ENCODE measurements at regions not wholly inside any gene's neighbourhood (a gene's known extent, or its start where the extent isn't known, plus 50 kb on each side); places are given as distances from the start of the nearest gene placed in this dataset.

DNA sequence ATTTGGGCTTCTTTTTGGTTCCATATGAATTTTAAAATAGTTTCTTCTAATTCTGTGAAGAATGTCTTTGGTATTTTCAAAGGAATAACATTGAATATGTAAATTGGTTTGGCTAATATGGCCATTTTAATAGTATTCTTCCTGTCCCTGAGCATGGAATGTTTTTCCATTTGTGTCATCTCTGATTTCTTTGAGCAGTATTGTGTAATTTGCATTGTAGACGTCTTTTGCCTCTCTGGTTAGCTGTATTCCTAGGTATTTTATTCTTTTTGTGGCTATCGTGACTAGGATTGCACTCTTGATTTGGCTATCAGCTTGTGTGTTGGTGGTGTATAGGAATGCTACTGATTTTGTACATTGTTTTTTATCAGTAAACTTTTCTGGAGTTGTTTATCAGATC, 601.9 kb downstream of the SNAPC1 start:
- Histone ChIP-seq H4K8ac (ENCODE audit: low read depth, low read length) (no peak overlapping the region), H3K27ac (ENCODE audit: low read depth, low read length) (no peak overlapping the region), H3K9ac (ENCODE audit: low read length) (no peak overlapping the region), H2AK5ac (ENCODE audit: low read length) (no peak overlapping the region), H3K14ac (ENCODE audit: low read length) (no peak overlapping the region), H3K4me1 (ENCODE audit: control insufficient read depth in 1 of 2, insufficient read depth in 2 of 2, low read length in 2 of 2) (no peaks in the 10 kb centered on the region), H3K4me2 (ENCODE audit: low read length) (no peak overlapping the region), H3K4ac (ENCODE audit: low read depth, low read length) (no peak overlapping the region), H3K9me3 (ENCODE audit: insufficient read depth, low read depth, low read length) (no peaks in the 10 kb centered on the region), H3K79me2 (ENCODE audit: control insufficient read depth, insufficient read depth, low read length, poor library complexity) (no peaks in the 10 kb centered on the region), H3K79me1 (ENCODE audit: low read length) (no peaks in the 10 kb centered on the region), H3K36me3 (ENCODE audit: control insufficient read depth in 1 of 2, insufficient read depth in 2 of 2, low read length in 2 of 2) (no peaks in the 10 kb centered on the region), H2BK12ac (ENCODE audit: low read length) (no peak overlapping the region), H2AFZ (ENCODE audit: insufficient read depth, low read length, poor library complexity) (no peak overlapping the region), H3K4me3 (ENCODE audit: low read depth, low read length) (no peak overlapping the region), H3K18ac (ENCODE audit: low read length) (no peak overlapping the region), H3K23ac (ENCODE audit: low read length) (no peak overlapping the region), H4K91ac (ENCODE audit: low read depth, low read length) (no peak overlapping the region), H4K12ac (ENCODE audit: low read depth, low read length) (no peak overlapping the region), H3K27me3 (ENCODE audit: insufficient read depth, low read length) (no peaks in the 10 kb centered on the region), H2BK120ac (ENCODE audit: insufficient read depth, low read length, poor library complexity) (no peak overlapping the region), H2BK5ac (ENCODE audit: low read depth, low read length, poor library complexity) (no peak overlapping the region)
- no peak for DNase-seq
- no CpG with 5 or more reads among the region's 2 CpGs for WGBS (ENCODE audit: extremely low coverage, insufficient coverage, insufficient read length)

GRCh38 chr14:62364800-62365280, 602.6 kb downstream of the SNAPC1 start:
- Histone ChIP-seq H3K79me2 (ENCODE audit: control insufficient read depth, insufficient read depth, low read length, poor library complexity) (no peaks in the 10 kb centered on the region), H3K18ac (ENCODE audit: low read length) (no peak overlapping the region), H3K4me1 (ENCODE audit: control insufficient read depth in 1 of 2, insufficient read depth in 2 of 2, low read length in 2 of 2) (no peaks in the 10 kb centered on the region), H3K4me3 (ENCODE audit: low read depth, low read length) (no peak overlapping the region), H3K27ac (ENCODE audit: low read depth, low read length) (no peak overlapping the region), H2BK5ac (ENCODE audit: low read depth, low read length, poor library complexity) (no peak overlapping the region), H3K4me2 (ENCODE audit: low read length) (no peak overlapping the region), H3K14ac (ENCODE audit: low read length) (no peak overlapping the region), H3K4ac (ENCODE audit: low read depth, low read length) (no peak overlapping the region), H2BK12ac (ENCODE audit: low read length) (no peak overlapping the region), H3K9me3 (ENCODE audit: insufficient read depth, low read depth, low read length) (no peaks in the 10 kb centered on the region), H4K8ac (ENCODE audit: low read depth, low read length) (no peak overlapping the region), H2AK5ac (ENCODE audit: low read length) (no peak overlapping the region), H2BK120ac (ENCODE audit: insufficient read depth, low read length, poor library complexity) (no peak overlapping the region), H3K36me3 (ENCODE audit: control insufficient read depth in 1 of 2, insufficient read depth in 2 of 2, low read length in 2 of 2) (no peaks in the 10 kb centered on the region), H4K91ac (ENCODE audit: low read depth, low read length) (no peak overlapping the region), H3K9ac (ENCODE audit: low read length) (no peak overlapping the region), H3K23ac (ENCODE audit: low read length) (no peak overlapping the region), H3K79me1 (ENCODE audit: low read length) (no peaks in the 10 kb centered on the region), H4K12ac (ENCODE audit: low read depth, low read length) (no peak overlapping the region), H2AFZ (ENCODE audit: insufficient read depth, low read length, poor library complexity) (no peak overlapping the region), H3K27me3 (ENCODE audit: insufficient read depth, low read length) (no peaks in the 10 kb centered on the region)
- WGBS (ENCODE audit: extremely low coverage, insufficient coverage, insufficient read length): no CpG with 5 or more reads among the region's 4 CpGs
- no peak for DNase-seq

GRCh38 chr14:62369919-62370560, 607.8 kb downstream of the SNAPC1 start:
- no peak overlapping the region for H3K14ac ChIP-seq (ENCODE audit: low read length)
- H3K23ac ChIP-seq (ENCODE audit: low read length): no peak overlapping the region
- H2AK5ac ChIP-seq (ENCODE audit: low read length): no peak overlapping the region
- no peak overlapping the region for H3K9ac ChIP-seq (ENCODE audit: low read length)
- H2AFZ ChIP-seq (ENCODE audit: insufficient read depth, low read length, poor library complexity): no peak overlapping the region
- no peak overlapping the region for H2BK120ac ChIP-seq (ENCODE audit: insufficient read depth, low read length, poor library complexity)
- H3K9me3 ChIP-seq (ENCODE audit: insufficient read depth, low read depth, low read length): no peaks in the 10 kb centered on the region
- H3K4me2 ChIP-seq (ENCODE audit: low read length): no peak overlapping the region
- no peak overlapping the region for H3K4me3 ChIP-seq (ENCODE audit: low read depth, low read length)
- no peaks in the 10 kb centered on the region for H3K36me3 ChIP-seq (ENCODE audit: control insufficient read depth in 1 of 2, insufficient read depth in 2 of 2, low read length in 2 of 2)
- H3K79me1 ChIP-seq (ENCODE audit: low read length): no peaks in the 10 kb centered on the region
- H3K18ac ChIP-seq (ENCODE audit: low read length): no peak overlapping the region
- no peak overlapping the region for H2BK12ac ChIP-seq (ENCODE audit: low read length)
- H3K4me1 ChIP-seq (ENCODE audit: control insufficient read depth in 1 of 2, insufficient read depth in 2 of 2, low read length in 2 of 2): no peaks in the 10 kb centered on the region
- no peaks in the 10 kb centered on the region for H3K27me3 ChIP-seq (ENCODE audit: insufficient read depth, low read length)
- H4K8ac ChIP-seq (ENCODE audit: low read depth, low read length): no peak overlapping the region
- H3K79me2 ChIP-seq (ENCODE audit: control insufficient read depth, insufficient read depth, low read length, poor library complexity): no peaks in the 10 kb centered on the region
- H3K27ac ChIP-seq (ENCODE audit: low read depth, low read length): no peak overlapping the region
- DNase-seq: no peak
- H2BK5ac ChIP-seq (ENCODE audit: low read depth, low read length, poor library complexity): no peak overlapping the region
- H3K4ac ChIP-seq (ENCODE audit: low read depth, low read length): no peak overlapping the region
- no peak overlapping the region for H4K12ac ChIP-seq (ENCODE audit: low read depth, low read length)
- H4K91ac ChIP-seq (ENCODE audit: low read depth, low read length): no peak overlapping the region

DNA sequence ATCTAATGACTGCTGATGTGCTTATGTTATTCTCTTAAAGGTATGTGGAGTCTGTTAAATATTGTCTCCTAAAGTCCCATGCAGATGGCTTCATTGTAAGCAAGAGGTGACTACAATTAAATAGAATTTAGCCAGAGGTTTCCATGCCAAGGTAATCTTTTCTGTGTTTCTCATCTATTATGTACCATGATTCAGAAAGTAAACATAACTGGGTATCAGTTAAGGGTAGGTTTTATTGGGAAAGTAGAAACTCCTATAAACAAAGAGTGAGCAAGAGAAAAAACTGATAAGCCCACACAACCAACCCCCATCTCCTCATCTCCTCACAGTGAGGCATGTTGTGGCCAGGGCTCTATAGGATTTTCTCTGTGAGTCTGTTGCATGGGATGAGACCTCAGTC, 611.7 kb downstream of the SNAPC1 start:
- Histone ChIP-seq H3K79me1 (ENCODE audit: low read length) (no peaks in the 10 kb centered on the region), H3K4me3 (ENCODE audit: low read depth, low read length) (no peak overlapping the region), H3K4ac (ENCODE audit: low read depth, low read length) (no peak overlapping the region), H3K18ac (ENCODE audit: low read length) (no peak overlapping the region), H3K14ac (ENCODE audit: low read length) (no peak overlapping the region), H3K36me3 (ENCODE audit: control insufficient read depth in 1 of 2, insufficient read depth in 2 of 2, low read length in 2 of 2) (no peaks in the 10 kb centered on the region), H2AK5ac (ENCODE audit: low read length) (no peak overlapping the region), H3K79me2 (ENCODE audit: control insufficient read depth, insufficient read depth, low read length, poor library complexity) (no peaks in the 10 kb centered on the region), H2AFZ (ENCODE audit: insufficient read depth, low read length, poor library complexity) (no peak overlapping the region), H2BK120ac (ENCODE audit: insufficient read depth, low read length, poor library complexity) (no peak overlapping the region), H2BK5ac (ENCODE audit: low read depth, low read length, poor library complexity) (no peak overlapping the region), H3K9ac (ENCODE audit: low read length) (no peak overlapping the region), H3K9me3 (ENCODE audit: insufficient read depth, low read depth, low read length) (no peaks in the 10 kb centered on the region), H3K27ac (ENCODE audit: low read depth, low read length) (no peak overlapping the region), H4K12ac (ENCODE audit: low read depth, low read length) (no peak overlapping the region), H3K4me2 (ENCODE audit: low read length) (no peak overlapping the region), H3K27me3 (ENCODE audit: insufficient read depth, low read length) (no peaks in the 10 kb centered on the region), H4K8ac (ENCODE audit: low read depth, low read length) (no peak overlapping the region), H3K23ac (ENCODE audit: low read length) (no peak overlapping the region), H3K4me1 (ENCODE audit: control insufficient read depth in 1 of 2, insufficient read depth in 2 of 2, low read length in 2 of 2) (no peaks in the 10 kb centered on the region), H4K91ac (ENCODE audit: low read depth, low read length) (no peak overlapping the region), H2BK12ac (ENCODE audit: low read length) (no peak overlapping the region)
- DNase-seq: no peak

Data from trophoblast cell (in vitro differentiated cells and primary cell).